NK-92 treated with Interleukin-12 subunit alpha and Interleukin-12 subunit beta, amount 100 ng/mL, for 24 hours (cell line): ENCODE measurements at regions not wholly inside any gene's neighbourhood (a gene's known extent, or its start where the extent isn't known, plus 50 kb on each side); places are given as distances from the start of the nearest gene placed in this dataset.

Source experiments
- DNase-seq: peaks from one replicate; lab custom pipeline; 2025; lab: John Stamatoyannopoulos, UW

- DNase-seq = no peak
These were observed 770.6 kb upstream of the NR2F2 start for GRCh38 chr15:95559875-95560394.

- no peak for DNase-seq
These were observed 769.0 kb upstream of the NR2F2 start for GRCh38 chr15:95561463-95561862.

GRCh38 chr15:95563634-95564033 is 766.9 kb upstream of the NR2F2 start:
- DNase-seq = no peak

GRCh38 chr15:95565016-95565600 is 765.4 kb upstream of the NR2F2 start:
- DNase-seq = no peak

- no peak for DNase-seq
These were observed 764.8 kb upstream of the NR2F2 start for GRCh38 chr15:95565690-95566089.

GRCh38 chr15:95567686-95568085 is 762.8 kb upstream of the NR2F2 start:
- DNase-seq = no peak

GRCh38 chr15:95574053-95574452 is 756.4 kb upstream of the NR2F2 start:
- DNase-seq = no peak

GRCh38 chr15:95577927-95578326 is 752.6 kb upstream of the NR2F2 start:
- DNase-seq = no peak

- DNase-seq = no peak
These were observed 750.4 kb upstream of the NR2F2 start for GRCh38 chr15:95580121-95580520.

- DNase-seq = no peak
These were observed 748.9 kb upstream of the NR2F2 start for GRCh38 chr15:95581595-95581994.

- no peak for DNase-seq
These were observed 746.4 kb upstream of the NR2F2 start for GRCh38 chr15:95584088-95584487.

- no peak for DNase-seq
These were observed 742.4 kb upstream of the NR2F2 start for GRCh38 chr15:95588056-95588455.

GRCh38 chr15:95590533-95591044 is 739.9 kb upstream of the NR2F2 start:
- no peak for DNase-seq

GRCh38 chr15:95591270-95591669 is 739.2 kb upstream of the NR2F2 start:
- DNase-seq = no peak

GRCh38 chr15:95591886-95592285 is 738.6 kb upstream of the NR2F2 start:
- no peak for DNase-seq

- no peak for DNase-seq
These were observed 736.0 kb upstream of the NR2F2 start for GRCh38 chr15:95594496-95594895.

- DNase-seq = no peak
These were observed 734.7 kb upstream of the NR2F2 start for GRCh38 chr15:95595759-95596158.

GRCh38 chr15:95596496-95596895 is 734.0 kb upstream of the NR2F2 start:
- DNase-seq = no peak

GRCh38 chr15:95598251-95598855 is 732.1 kb upstream of the NR2F2 start:
- no peak for DNase-seq

- no peak for DNase-seq
These were observed 730.1 kb upstream of the NR2F2 start for GRCh38 chr15:95600367-95600766.

GRCh38 chr15:95600884-95601283 is 729.6 kb upstream of the NR2F2 start:
- no peak for DNase-seq

GRCh38 chr15:95601525-95601924 is 729.0 kb upstream of the NR2F2 start:
- DNase-seq = no peak

GRCh38 chr15:95603802-95604201 is 726.7 kb upstream of the NR2F2 start:
- DNase-seq = no peak

GRCh38 chr15:95604634-95605036 is 725.9 kb upstream of the NR2F2 start:
- no peak for DNase-seq
